Cortex of kidney (tissue), 1 donor: ENCODE measurements at regions not wholly inside any gene's neighbourhood (a gene's known extent, or its start where the extent isn't known, plus 50 kb on each side); places are given as distances from the start of the nearest gene placed in this dataset.

Experiments
- DNase-seq: peaks from one replicate; lab custom pipeline; 2025; lab: John Stamatoyannopoulos, UW

DNA sequence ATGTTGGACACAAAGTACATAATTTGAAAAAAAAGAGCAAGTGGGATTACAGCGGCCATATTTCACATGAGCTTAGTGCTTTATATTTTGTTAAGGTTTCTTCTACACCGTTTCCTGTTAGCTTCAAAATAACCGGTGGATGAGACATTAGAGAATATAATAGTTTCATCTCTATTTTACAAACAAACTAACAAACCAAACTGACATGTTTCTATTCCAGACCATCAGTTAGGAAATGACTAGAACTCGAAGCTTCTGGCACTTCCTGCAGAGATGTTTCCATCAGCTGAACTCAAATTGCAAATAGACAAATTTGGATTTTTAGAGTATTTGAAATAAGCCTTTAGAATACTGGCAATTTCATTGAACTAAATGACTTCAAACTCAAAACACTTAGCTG lies 86.5 kb downstream of the MTRR start:
- no peak for DNase-seq

DNA sequence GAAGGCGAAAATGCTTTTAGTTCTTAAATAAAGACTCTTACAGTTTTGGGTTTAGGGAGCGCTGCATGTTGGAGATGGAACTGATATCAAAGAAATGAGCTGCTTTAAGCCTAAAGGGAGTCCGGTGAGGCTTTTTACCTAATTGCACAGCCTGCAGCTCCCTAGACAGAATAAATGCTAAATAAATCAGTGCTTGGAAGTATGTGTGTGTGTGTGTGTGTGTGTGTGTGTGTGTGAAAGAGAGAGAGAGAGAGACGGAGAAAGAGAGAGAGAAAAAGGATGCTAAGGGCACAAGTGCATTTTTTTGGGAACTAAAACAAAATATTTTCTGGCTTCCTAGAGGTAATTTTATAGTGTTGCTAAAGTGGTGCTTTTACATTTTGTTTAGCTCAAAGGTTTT lies 88.4 kb downstream of the MTRR start:
- DNase-seq, result no peak

DNA sequence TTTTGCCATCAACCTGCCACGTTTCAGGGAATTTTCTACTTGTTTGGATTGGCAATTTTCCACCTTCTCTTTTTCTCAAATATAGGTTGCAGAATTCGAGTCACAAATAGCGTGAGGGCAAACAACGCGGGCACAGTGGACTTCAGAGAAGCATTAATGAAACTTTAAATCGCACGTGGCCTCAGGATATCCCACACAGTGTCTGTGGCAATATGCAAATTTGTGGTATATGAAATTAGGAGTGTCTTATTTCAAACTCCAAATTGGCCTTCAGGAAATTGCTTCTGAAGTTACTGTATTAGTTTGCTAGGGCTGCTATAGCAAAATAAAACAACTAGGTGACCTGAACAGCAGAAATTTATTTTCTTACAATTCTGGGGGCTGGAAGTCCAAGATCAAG lies 91.2 kb downstream of the MTRR start:
- DNase-seq, result no peak

DNA sequence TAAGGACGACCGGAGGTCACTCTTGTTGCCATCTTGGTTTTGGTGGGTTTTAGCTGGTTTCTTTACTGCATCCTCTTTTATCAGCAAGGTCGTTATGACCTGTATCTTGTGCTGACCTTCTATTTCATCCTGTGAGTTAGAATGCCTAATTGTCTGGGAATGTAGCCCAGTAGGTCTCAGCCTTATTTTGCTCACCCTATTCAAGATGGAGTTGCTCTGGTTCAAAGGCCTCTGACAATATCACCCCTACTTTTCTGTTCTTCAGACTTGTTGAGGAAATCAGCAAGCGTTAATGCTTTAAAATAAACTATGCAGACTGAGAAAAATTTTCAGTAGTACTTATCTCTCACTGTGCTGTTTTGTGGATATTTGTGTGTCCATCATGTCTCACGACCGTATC lies 92.6 kb downstream of the MTRR start:
- no peak for DNase-seq

DNA sequence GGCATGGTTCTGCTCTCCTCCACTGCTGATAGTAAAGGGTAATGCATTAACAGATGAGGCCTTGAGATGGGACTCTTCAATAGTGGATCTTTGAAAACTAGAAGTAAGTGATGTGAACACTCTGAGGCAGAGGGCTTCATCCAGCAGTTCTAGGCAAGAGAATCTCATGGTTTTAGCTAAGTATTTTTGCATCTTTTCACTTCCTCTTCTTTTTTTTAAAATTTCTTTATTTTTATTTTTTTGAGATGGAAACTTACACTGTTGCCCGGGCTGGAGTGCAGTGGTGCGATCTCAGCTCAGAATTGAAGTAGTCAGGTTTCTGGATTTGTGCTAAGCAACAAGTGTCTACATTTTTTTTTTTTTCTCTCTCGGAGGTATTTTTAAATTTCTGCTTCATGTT lies 101.9 kb downstream of the MTRR start:
- no peak for DNase-seq

DNA sequence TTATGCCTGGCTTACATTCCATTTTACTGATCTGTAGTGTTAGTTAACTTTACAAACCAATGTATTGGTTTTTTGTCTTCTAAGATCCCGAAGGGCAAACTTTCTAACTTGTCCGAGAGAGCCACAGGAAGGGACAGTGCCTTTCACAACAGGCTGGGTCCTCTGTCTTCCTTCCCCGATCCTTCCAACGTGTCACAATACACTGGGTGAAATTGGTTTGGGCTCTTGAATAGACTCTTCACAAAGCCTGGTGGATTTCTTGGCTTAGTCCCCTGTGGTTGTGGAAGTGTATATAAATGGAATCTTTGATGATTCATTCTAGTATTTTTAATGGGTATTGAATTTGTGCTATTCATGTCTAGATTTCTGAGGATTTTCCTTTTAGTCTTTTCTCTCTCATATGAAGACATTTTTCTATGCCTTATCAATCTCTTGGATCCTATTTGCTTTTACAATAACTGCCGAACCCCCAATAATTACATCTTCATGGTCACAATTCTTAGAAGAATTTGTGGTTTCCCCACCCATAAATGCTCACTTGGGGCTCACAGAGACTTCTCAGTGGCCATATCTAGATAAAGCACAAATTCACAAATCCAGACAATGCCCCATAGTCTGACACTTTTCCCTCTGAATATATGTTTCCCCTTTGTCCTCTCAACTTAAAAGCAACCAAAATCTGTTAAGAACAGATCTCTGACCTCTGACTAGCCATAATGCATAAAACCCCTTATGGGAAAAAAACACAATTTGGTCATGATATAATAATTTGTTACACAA lies 107.7 kb downstream of the MTRR start:
- DNase-seq, result no peak

DNA sequence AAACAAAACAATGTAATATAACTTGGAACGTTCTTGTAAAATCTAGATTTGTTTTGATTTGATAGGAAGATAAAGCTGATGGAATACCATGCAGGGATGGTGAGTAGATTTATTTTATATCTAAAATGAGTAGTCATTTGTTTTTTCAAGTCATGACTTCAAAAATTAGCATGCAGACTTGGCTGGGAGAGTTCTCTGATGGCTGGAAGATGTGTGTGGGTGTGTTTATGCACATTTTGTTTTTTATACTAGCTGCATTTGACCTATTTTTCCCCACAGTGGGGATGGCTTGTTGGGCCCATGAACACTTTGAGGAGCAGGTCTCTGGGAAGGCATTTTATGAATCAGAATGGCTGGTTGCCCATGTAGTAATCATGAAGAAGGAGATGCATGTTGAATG lies 109.2 kb downstream of the MTRR start:
- DNase-seq, result no peak

DNA sequence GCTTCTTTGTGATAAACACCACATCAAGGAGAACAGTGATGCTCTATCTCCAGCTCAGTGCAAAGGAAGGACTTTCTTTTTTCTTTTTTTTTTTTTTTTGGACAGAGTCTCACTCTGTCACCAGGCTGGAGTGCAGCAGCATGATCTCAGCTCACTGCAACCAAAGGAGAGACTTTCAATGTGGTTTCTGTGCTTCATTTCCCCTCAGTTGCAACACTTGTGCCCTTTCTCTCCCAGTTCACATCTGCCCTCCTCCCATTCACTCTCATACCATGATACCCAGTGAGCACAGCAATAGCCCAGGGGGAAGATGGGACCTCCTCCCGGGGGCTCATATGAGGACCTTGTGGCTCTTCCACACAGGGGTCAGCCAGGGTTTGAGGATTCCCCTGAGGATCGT lies 110.0 kb downstream of the MTRR start:
- DNase-seq, result no peak

DNA sequence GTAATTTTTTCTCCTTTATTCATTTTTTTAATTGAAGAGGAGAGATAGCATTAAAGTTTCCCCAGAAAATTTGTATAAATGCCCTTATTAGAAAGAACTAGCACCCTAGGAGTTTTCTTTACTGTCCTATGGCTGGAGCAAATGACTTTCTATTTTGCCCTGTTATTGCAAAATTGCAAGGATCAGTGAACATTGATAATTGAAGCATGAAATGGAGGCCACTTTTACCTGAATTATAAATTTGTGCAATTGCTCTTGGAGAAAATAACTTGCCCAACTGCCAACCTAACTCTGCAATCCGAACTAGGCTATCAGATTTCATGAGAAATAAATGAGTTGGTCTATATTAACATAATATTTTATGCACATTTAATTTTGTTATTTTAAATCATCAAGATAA lies 111.9 kb downstream of the MTRR start:
- no peak for DNase-seq

DNA sequence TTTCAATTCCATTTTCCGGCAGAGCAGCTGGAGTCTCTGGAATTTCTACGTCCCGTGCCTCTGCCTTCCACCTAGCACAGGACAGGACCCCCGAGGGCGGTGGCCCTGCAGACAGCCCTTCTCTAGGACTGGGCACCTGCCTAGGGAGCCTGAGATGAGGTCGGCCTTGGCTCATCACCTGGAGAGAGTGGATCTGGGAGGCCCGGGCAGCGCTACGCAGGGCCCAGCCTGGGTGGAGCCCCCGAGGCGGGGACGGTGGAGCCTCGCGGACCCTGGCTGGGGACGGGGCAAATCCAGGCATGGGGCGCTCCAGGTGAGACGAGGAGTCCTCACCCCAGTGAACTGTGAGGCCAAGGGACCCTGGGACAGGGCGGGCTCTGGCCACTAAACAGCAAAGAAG lies 114.5 kb downstream of the MTRR start:
- DNase-seq, result no peak

DNA sequence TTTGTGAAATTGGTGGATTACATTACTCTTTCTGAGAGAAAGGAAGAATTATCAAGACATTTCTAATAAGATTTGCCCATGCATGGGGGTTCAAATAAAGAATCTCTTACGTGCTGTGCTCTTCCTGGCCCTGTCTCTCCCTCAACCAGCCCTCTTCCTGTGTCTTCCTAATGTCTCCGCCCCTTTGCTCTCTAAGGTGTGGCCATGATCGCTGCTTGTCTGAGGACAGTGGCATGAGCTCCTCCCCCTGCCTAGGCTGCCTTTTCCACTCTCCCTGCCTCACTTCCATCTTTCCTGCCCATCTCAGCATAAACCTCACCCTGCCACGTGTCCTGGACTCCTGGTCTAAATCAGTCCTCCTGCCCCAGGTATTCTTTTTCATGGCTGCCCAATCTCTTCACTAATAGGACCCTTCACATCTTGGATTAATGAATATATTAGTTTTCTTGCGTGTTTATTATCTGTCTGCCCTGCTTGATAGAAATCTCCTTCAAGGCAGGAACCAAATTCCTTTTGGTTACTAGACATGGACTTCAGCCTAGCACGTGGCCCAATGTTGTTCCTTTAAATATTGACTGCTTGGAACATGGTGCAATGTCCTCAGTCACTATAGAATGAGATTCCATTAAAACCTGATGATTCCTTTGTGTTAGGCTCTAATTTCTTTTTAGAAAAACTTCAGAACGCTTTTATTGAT lies 122.3 kb downstream of the MTRR start:
- no peak for DNase-seq

DNA sequence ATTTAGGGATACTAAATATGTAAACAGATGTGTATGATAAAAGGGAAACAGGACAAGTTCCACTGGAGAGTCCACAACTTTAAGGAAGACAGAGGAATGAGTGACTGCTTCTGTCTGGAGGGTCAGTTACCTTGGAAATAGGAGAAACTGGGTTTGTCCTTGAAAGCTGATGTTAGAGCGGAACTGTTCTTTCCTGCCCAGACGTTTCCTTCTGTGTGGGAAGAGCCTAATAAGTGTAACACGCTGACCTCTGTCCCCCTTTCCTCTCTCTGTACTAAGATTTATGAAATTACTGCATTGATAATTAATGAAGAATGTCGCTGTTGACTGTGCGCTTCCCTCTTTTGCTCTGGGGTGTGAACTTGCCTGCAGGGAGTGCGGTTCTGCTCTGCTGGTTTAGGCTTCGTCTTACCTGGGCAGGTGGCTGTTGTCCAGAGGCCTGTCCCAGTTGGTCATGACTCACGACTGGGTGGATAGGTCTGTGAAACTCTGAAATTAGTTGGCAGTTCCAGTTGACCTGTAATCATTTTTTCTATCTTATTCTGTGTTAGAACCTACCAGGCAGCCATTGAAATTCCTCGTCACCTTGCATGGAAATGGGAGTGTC lies 126.8 kb downstream of the MTRR start:
- no peak for DNase-seq

DNA sequence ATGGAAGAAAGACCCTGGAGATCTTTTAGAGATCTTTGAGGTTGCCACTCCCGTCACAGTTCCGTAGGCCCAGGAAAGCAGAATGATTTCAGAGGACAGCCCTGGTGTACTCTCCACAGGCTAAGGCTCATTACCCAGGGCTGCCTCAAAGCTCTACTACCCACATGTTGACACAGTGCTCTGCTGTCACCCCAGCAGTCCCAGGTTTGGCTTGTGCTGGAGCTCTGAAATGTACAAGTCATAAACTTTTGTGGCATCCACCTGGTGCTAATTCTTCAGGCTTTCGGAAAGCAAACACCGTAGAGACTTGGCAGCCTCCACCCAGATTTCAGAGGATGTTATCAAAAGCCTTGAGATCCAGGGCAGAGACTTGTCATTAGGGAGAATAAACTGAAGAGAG lies 136.5 kb downstream of the MTRR start:
- no peak for DNase-seq

DNA sequence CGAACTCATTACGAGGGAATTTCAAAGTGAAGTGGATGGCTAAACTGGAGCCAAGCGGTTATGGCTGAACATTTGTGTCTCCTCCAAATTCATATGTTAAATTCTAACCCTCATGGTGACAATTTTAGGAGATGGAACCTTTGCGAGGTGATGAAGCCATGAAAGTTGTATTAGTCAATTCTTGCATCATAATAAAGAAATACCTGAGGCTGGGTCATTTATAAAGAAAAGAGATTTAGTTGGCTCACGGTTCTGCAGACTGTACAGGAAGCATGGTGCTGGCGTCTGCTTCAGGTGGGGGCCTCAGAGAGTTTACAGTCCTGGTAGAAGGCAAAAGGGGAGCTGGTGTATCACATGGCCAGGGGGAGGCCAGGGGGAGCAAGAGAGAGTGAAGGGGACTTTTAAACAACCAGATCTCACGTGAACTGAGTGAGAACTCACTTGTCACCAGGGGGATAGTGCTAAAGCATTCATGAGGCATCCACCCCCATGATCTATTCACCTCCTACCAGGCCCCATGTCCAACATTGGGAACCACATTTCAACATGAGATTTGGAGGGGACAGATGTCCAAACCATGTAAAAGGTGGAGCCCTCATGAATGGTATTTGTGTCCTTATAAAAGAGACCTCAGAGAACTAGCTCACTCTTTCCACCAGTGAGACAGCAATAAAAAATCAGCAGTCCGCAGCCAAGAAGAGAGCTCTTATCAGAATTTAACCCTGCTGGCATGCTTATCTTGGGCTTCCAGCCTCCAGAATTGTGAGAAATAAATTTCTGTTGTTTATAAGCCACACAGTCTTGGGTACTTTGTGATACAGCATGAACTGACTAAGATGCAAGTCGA lies 143.4 kb downstream of the MTRR start:
- no peak for DNase-seq

DNA sequence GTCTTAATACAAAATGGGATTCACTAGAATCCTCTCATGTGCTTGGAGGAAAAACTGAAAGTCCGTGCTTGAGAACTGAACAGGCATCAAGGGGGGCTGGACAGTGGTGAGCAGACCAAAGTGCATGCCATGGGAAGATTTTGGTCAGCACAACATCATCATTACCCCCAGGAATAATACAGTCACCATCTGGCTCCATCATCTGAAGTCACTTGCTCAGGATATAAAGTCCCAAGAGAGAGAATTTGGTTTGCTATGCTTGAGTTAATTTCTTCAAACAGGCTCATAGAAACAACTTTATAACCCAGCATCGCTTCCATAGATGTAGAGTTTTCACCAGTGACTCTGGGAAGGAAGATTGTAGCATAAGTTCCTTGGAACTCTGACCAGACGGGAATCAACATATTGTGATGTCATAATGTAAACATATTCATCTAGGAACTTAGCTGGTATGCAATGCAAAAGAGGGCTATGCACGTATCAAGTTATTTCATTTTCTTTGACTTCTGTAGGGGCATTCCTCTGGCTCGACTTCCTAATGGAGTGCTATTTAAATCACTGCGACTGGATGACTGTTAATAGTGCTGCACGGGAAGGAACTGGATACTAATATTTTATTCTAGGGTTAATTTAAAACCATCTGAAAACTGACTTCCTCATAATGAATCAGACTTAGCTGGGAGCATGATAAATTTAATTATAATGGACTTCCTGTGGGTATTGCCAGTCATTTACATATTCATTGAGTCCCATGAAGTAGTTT lies 145.2 kb downstream of the MTRR start:
- DNase-seq, result no peak

DNA sequence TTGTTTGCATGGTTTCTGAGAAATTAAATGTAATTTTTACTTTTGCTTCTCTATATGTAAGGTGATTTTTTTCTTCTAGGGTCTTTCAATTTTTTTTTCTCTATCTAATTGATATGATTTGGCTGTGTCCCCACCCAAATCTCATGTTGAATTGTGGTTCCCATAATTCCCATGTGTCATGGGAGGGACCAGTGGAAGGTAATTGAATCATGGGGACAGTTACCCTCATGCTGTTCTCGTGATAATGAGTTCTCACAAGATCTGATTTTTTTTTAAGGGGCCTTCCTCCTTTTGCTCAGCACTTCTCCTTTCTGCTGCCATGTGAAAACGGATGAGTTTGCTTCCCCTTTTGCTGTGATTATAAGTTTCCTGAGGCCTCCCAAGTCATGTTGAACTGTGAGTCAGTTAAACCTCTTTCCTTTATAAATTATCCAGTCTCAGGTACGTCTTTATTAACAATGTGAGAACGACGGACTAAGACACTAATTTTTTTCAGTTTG lies 150.8 kb downstream of the MTRR start:
- DNase-seq, result no peak

DNA sequence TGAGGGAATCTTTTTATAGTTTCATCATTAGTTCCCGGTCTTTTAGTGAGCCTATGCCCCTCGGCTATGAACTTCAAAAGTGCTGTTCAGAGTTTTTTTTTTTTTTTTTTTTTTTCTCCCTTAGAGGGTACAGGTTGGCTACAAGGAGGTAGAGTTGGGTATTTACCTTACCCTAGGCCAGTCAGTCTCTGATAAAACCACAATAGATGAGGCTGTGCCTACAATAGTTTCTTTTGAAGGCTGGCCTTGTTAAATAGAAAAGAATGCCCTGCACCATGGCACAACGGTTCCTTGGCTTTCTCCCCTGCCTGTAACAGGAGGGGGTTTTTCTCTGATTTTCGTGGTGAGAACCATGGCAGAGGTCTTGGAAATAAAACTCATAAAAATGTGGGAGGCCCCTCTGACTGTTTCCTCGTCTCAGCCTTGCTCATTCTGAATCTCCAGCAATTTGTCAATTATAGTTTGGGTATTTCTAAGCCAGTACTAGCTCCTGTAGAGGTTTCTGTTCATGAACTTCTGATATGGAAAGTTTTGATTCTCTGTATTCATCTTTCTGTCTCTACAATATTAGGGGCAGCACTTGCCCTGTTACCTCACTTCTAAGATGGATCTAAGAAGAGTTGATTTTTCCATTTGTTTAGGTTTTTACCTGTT lies 152.0 kb downstream of the MTRR start:
- DNase-seq, result no peak

DNA sequence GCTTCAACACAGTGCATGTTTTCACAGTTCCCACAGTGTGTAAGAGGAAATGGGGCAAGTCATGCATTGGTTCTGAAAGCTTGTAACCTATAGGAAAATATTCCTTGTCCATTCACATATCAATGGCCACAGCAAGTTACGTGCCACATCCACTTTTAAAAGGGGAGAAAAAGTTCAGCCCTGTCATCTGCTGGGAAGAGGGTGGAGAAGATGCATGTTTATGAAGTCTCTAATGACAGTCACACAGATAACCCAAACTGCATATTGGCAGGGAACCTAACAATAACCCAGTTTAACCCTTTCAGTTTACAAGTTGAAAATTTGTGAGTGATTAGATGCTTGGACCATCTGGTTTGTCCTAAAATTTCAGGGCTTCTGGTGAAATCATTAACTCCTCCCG lies 159.3 kb downstream of the MTRR start:
- DNase-seq, result no peak

DNA sequence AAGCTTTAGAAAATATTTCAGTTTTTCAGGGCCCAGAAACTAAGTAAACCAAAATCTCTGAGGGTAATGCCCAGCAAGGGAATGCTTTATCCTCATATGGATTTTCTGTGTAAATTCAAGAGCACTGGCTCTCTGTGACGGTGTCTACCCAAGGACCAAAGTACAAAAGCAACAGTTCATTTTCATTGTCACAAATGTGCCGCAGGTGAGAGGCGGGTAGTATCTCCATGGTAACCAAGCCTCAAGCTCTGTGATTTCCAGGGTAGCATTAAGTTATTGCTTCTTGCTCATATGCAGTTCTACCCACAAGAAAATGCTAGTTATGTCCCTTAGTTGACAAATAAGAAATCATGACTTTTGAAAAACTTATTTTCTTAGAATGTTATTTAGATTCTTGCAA lies 164.3 kb downstream of the MTRR start:
- no peak for DNase-seq

DNA sequence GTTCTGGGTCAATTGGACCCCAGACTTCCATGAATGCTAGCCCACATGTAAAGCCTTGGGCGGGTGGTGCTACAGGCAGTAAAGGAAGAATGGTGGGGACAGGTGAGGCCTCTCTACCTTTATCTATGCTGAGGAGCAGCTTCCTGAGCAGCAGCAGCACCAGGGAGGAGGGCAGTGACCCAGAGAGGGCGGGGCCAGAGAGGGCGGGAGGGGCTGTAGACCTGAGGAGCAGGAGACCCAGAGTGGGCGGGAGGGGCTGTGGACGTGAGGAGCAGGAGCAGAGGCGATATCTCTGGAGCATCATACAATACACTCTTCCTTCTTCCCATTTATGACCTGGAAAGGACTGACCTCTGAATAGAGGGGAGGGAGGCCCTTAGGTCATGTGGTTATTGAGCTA lies 165.9 kb downstream of the MTRR start:
- no peak for DNase-seq

DNA sequence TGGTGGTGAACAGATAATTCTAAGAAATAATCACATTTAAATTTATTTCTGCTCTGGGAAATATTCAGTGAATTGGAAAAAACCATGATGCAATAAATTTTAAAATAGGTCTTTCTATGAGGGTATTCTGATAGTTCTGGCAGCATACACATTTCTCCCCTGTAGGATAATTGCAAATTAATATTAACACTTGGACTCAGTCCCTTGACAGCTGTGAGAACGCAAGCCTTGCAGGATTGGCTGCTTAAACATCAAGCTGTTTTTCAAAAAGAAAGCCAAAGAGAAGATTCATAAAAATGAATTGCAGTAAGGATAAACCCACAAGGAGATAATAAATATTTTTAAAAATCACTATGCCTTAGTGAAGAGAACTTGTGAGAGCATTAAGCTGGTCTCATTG lies 180.0 kb downstream of the MTRR start:
- no peak for DNase-seq
